ENCODE measurements at regions not wholly inside any gene's neighbourhood (a gene's known extent, or its start where the extent isn't known, plus 50 kb on each side); places are given as distances from the start of the nearest gene placed in this dataset.
A peak's percentile ranks its signal among the peaks of the same experiment; 100 is the strongest.

DNA sequence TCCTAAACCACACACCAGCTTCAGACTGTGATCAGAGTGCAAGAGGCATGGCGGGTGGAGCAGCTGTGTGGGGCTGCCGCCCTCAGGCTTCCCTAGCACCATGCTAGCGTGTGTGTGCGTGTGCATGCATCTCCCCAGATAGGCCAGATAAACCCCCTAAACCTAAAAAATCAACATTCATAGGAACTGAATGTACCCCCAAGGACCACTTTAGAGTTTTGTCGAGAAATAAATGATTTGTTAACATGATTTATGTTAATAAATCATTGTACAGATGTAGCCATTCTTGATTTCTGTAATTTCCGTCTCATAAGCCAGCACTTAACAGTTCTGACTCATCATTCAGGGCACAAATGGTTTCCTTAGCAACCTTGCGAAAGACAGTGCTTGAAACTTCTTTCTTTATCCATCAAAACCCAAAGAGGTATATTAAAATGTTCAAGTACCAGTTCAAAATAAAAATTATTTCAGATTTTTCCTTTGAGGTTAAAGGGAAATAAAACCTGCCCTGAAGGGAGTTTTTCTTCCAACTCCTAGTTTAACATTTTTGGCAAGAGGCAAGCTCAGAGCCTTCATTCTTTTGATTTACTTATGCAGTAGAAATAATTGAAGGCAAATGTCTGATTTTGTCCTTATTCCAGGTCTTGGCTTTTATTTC, 206.2 kb upstream of the RGS6 start:
- Histone ChIP-seq H2BK15ac (ENCODE audit: low read depth, low read length) (peak overlapping the region; percentile 3; the same call in 1 of the 3 replicates), H3K56ac (ENCODE audit: extremely low read depth, insufficient read depth, low read length) (no peak overlapping the region), H3K4me1 (ENCODE audit: control insufficient read depth, insufficient read depth, low read length) (peaks cover 16% of the 10 kb centered on the region), H3K23ac (ENCODE audit: low read depth, low read length) (no peak overlapping the region), H3K36me3 (ENCODE audit: control insufficient read depth, insufficient read depth, low read length) (peaks cover 28% of the 10 kb centered on the region), H2AFZ (replicated peaks; ENCODE audit: low read length, poor library complexity) (no peak overlapping the region), H2AK5ac (ENCODE audit: low read depth, low read length) (no peak overlapping the region), H4K91ac (ENCODE audit: insufficient read depth, low read depth, low read length) (no peak overlapping the region), H3K4ac (ENCODE audit: low read depth, low read length) (no peak overlapping the region), H3K9me1 (ENCODE audit: insufficient read depth, low read length) (peaks cover 16% of the 10 kb centered on the region), H3K4me3 (ENCODE audit: insufficient read depth, low read depth, low read length) (no peak overlapping the region), H3K14ac (replicated peaks; ENCODE audit: low read depth, low read length) (no peak overlapping the region), H3K27ac (ENCODE audit: insufficient read depth, low read length) (no peak overlapping the region), H2BK20ac (ENCODE audit: low read depth, low read length) (no peak overlapping the region), H3K18ac (ENCODE audit: low read depth, low read length) (no peak overlapping the region), H3K4me2 (ENCODE audit: low read depth, low read length) (no peak overlapping the region), H2BK120ac (ENCODE audit: low read depth, low read length) (no peak overlapping the region), H3K9ac (ENCODE audit: low read depth, low read length) (no peak overlapping the region), H2AK9ac (replicated peaks; ENCODE audit: low read depth, low read length, poor library complexity) (no peak overlapping the region), H3K79me1 (ENCODE audit: low read depth in 1 of 2, low read length in 2 of 2) (peaks cover 18 to 21% of the 10 kb centered on the region in 2 experiments; a peak in 2 of 4 replicates), H2BK5ac (ENCODE audit: low read depth, low read length, poor library complexity, severe bottlenecking) (no peak overlapping the region), H3K9me3 (ENCODE audit: control insufficient read depth, insufficient read depth, low read length) (no peaks in the 10 kb centered on the region), H3K27me3 (ENCODE audit: control insufficient read depth, insufficient read depth, low read length) (no peaks in the 10 kb centered on the region), H4K8ac (ENCODE audit: low read depth in 2 of 2, low read length in 2 of 2) (no peak overlapping the region), H4K20me1 (ENCODE audit: insufficient read depth, low read length) (no peaks in the 10 kb centered on the region), H4K5ac (ENCODE audit: low read depth, low read length) (no peak overlapping the region)
- no CpG with 5 or more reads among the region's 7 CpGs for WGBS, 2 experiments (ENCODE audit: extremely low coverage in 2 of 2, insufficient read length in 1 of 2)
- in situ Hi-C loops (cut with MboI; ENCODE audit: low sequenced_read_pairs), result loop anchor here (10.0 kb wide), 1 partner anchor 569 kb away; no protein-coding TSS in a partner anchor
- peak; percentile 86 for DNase-seq
- ATAC-seq (ENCODE audit: low read depth), result peak; percentile 73
- ChIA-PET CTCF (interaction anchor here (1.3 to 1.8 kb wide), 2 partner anchors 10 to 129 kb away, joined by 3 to 6 read pairs; no protein-coding TSS in a partner anchor), POLR2A (ENCODE audit: unreplicated experiment) (no interaction called here)
- dilution Hi-C loops (cut with HindIII; ENCODE audit: low sequenced_read_pairs, unreplicated experiment), result no loop called here
- no TSS peak for BruUV-seq (replicated peaks)
- intact Hi-C loops (cut with micrococcal nuclease), result no loop called here
- TF ChIP-seq MAFK (IDR thresholded peaks at IDR 0.05; ENCODE audit: low read depth, low read length) (peak; percentile 19; the same call in 1 of the 2 replicates), NFE2L2 (IDR thresholded peaks at IDR 0.05; ENCODE audit: low read depth, low read length) (no peak), CEBPB (IDR thresholded peaks at IDR 0.05; ENCODE audit: low read depth, low read length) (peak; percentile 94), FOS (IDR thresholded peaks at IDR 0.05; ENCODE audit: low read depth, low read length) (peak; percentile 67; the same call in 1 of the 2 replicates)
